GM12891 (cell line): ENCODE measurements at regions not wholly inside any gene's neighbourhood (a gene's known extent, or its start where the extent isn't known, plus 50 kb on each side); places are given as distances from the start of the nearest gene placed in this dataset.

ENCODE experiments used
- DNase-seq: peaks from one replicate; pipeline ENCODE4 v3.0.0; 2011; ENCODE audit warnings: low spot score; ENCODE audit not compliant: insufficient read length
- FAIRE-seq: peaks from 2 replicates; lab custom pipeline; 2011; peaks lifted over from hg19 to GRCh38; lab: Jason Lieb, UNC
- PAX5 ChIP-seq: IDR thresholded peaks from 2 replicates; pipeline ENCODE4 v1.6.1; 2011; ENCODE audit warnings: low read length, moderate library complexity, mild to moderate bottlenecking; ENCODE audit not compliant: insufficient read depth, severe bottlenecking
- POLR2A ChIP-seq: IDR thresholded peaks from 2 replicates; pipeline ENCODE4 v1.6.1; 2011; ENCODE audit warnings: low read depth, low read length, control low read depth
- POLR2AphosphoS5 ChIP-seq: IDR thresholded peaks from 2 replicates; pipeline ENCODE4 v1.6.1; 2011; ENCODE audit warnings: low read depth, low read length, control low read depth
- SPI1 ChIP-seq: IDR thresholded peaks from 2 replicates; pipeline ENCODE4 v1.6.1; 2011; ENCODE audit warnings: low read depth, low read length, control low read depth
- TAF1 ChIP-seq: IDR thresholded peaks from 2 replicates; pipeline ENCODE4 v1.6.1; 2011; ENCODE audit warnings: low read depth, low read length, control low read depth

DNA sequence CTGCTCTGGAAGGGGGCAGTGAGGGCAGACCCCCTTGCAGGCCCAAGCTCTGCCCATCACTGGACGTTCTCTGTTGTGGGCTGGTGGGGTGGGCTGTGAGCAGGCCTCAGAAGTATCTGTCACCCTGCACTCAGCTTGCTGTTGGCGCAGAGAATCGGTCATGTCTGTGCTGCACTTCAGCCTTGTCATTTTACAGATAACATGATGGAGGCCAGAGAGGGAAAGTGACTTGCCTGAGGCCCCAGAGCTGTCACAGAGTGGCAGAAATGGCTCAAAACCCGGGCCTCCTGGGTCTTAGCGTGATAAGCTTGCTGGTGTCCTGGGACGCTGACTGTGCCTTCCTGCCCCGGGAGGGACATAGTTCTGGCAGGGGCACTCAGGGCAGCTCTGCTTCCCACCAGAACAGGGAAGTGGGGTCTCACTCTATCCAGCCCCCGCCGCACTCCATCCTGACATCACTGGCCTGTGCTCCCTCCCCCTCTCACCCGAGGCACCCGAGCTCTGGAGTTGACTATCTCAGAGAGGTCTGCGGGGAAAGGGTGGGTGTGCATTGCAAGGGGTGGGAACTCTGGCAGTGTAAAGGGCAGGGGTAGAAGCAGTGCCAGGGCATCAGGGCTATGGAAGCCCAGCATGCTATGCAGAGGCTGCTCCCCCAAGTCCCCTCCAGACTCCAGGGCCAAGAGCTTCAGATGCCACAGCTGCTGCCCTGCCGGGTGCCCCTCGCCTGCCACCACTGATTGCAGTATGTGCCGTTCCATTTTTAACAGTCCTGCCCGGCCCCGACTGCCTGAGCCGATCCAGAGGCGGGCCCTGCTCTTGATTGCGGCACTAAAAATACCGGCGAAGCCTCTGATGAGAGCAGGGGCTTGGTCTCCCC is 50.4 kb upstream of the NECTIN1 start:
- FAIRE-seq (no peak), DNase-seq (no peak)
- no peak for TF ChIP-seq SPI1
- no peak for TF ChIP-seq TAF1
- no peak for TF ChIP-seq POLR2A
- TF ChIP-seq POLR2AphosphoS5, result no peak
- TF ChIP-seq PAX5, result no peak
